ENCODE measurements at regions not wholly inside any gene's neighbourhood (a gene's known extent, or its start where the extent isn't known, plus 50 kb on each side); places are given as distances from the start of the nearest gene placed in this dataset.

DNA sequence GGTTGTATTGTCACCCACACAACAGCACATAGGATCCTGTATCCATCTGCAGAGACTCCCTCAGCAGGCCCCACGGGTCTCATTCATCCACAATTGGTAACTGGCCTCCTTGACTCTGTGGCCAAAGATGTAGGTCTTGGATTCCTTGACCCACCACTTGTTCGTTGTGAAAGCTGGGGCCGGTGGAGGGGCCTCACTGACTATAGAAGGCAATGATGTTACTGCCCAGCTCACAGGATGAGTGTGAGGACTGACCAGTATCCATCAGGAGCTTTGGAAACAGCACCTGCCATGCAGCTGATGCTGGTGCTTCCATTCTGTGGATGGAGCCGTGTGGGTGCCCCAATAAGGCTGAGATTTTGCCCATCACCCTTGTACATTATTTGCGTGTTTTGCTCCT lies 615.7 kb downstream of the BRD1 start:
- Histone ChIP-seq H3K4me3 (no peak overlapping the region), H3K9me3 (ENCODE audit: low read depth, low read length) (no peaks in the 10 kb centered on the region), H3K27ac (no peak overlapping the region), H3K36me3 (ENCODE audit: insufficient read depth, low read length) (no peaks in the 10 kb centered on the region), H3K9ac (ENCODE audit: insufficient read length) (no peak overlapping the region)
- DNase-seq (ENCODE audit: low read depth, low spot score) = no peak
- TF ChIP-seq POLR2AphosphoS5 (IDR thresholded peaks at IDR 0.05; ENCODE audit: borderline replicate concordance, low read depth, low read length) (no peak), FOXP2 (optimal IDR thresholded peaks at IDR 0.05; ENCODE audit: control extremely low read depth, extremely low read length, insufficient read depth) (no peak)

DNA sequence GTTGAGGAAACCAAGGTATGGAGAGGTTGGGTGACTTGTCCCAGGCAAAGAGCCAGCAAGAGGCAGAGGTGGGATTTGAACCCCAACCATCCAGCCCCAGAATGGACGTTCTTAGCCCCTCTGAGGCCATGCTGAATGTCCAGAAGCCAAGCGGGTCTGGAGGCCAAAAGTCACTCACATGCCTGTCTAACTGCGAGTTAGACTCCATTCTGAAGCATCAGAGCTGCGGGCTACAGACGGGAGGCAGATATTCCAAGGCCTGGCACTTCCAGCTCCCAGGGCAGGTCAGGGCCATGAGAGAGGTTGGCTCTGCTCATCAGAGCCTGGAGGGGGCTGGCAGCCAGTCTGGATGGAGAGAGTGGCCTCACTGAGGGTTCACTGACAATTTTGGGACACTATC lies 616.5 kb downstream of the BRD1 start:
- TF ChIP-seq FOXP2 (optimal IDR thresholded peaks at IDR 0.05; ENCODE audit: control extremely low read depth, extremely low read length, insufficient read depth) (no peak), POLR2AphosphoS5 (IDR thresholded peaks at IDR 0.05; ENCODE audit: borderline replicate concordance, low read depth, low read length) (no peak), EZH2 (IDR thresholded peaks at IDR 0.05) (no peak)
- H3K4me3 ChIP-seq = no peak overlapping the region
- H3K9me3 ChIP-seq (ENCODE audit: low read depth, low read length) = no peaks in the 10 kb centered on the region
- H3K9ac ChIP-seq (ENCODE audit: insufficient read length) = no peak overlapping the region
- H3K27ac ChIP-seq = no peak overlapping the region
- DNase-seq (ENCODE audit: low read depth, low spot score) = no peak
- no peaks in the 10 kb centered on the region for H3K36me3 ChIP-seq (ENCODE audit: insufficient read depth, low read length)

- Histone ChIP-seq H3K36me3 (ENCODE audit: insufficient read depth, low read length) (no peaks in the 10 kb centered on the region), H3K9ac (ENCODE audit: insufficient read length) (no peak overlapping the region), H3K27ac (no peak overlapping the region), H3K4me3 (no peak overlapping the region), H3K9me3 (ENCODE audit: low read depth, low read length) (no peaks in the 10 kb centered on the region)
- no peak for DNase-seq (ENCODE audit: low read depth, low spot score)
- no peak for TF ChIP-seq POLR2AphosphoS5 (IDR thresholded peaks at IDR 0.05; ENCODE audit: borderline replicate concordance, low read depth, low read length)
- no peak for TF ChIP-seq FOXP2 (optimal IDR thresholded peaks at IDR 0.05; ENCODE audit: control extremely low read depth, extremely low read length, insufficient read depth)
- TF ChIP-seq EZH2 (IDR thresholded peaks at IDR 0.05) = no peak
Observed at GRCh38 chr22:49210606-49211005, 617.1 kb downstream of the BRD1 start.

GRCh38 chr22:49209452-49210195 lies 618.0 kb downstream of the BRD1 start:
- TF ChIP-seq POLR2AphosphoS5 (IDR thresholded peaks at IDR 0.05; ENCODE audit: borderline replicate concordance, low read depth, low read length) (no peak), FOXP2 (optimal IDR thresholded peaks at IDR 0.05; ENCODE audit: control extremely low read depth, extremely low read length, insufficient read depth) (no peak), EZH2 (IDR thresholded peaks at IDR 0.05) (no peak)
- H3K36me3 ChIP-seq (ENCODE audit: insufficient read depth, low read length) = no peaks in the 10 kb centered on the region
- H3K9ac ChIP-seq (ENCODE audit: insufficient read length) = no peak overlapping the region
- no peak overlapping the region for H3K27ac ChIP-seq
- DNase-seq (ENCODE audit: low read depth, low spot score) = peak; percentile 61
- 0 out of 2 replicates have a peak overlapping the region, but pooled peaks have one; percentile 10 for H3K4me3 ChIP-seq
- no peaks in the 10 kb centered on the region for H3K9me3 ChIP-seq (ENCODE audit: low read depth, low read length)

GRCh38 chr22:49208768-49209252 lies 618.9 kb downstream of the BRD1 start:
- Histone ChIP-seq H3K27ac (no peak overlapping the region), H3K9ac (ENCODE audit: insufficient read length) (no peak overlapping the region), H3K36me3 (ENCODE audit: insufficient read depth, low read length) (no peaks in the 10 kb centered on the region), H3K4me3 (no peak overlapping the region), H3K9me3 (ENCODE audit: low read depth, low read length) (no peaks in the 10 kb centered on the region)
- TF ChIP-seq POLR2AphosphoS5 (IDR thresholded peaks at IDR 0.05; ENCODE audit: borderline replicate concordance, low read depth, low read length) (no peak), EZH2 (IDR thresholded peaks at IDR 0.05) (no peak), FOXP2 (optimal IDR thresholded peaks at IDR 0.05; ENCODE audit: control extremely low read depth, extremely low read length, insufficient read depth) (no peak)
- peak; percentile 16 for DNase-seq (ENCODE audit: low read depth, low spot score)

DNA sequence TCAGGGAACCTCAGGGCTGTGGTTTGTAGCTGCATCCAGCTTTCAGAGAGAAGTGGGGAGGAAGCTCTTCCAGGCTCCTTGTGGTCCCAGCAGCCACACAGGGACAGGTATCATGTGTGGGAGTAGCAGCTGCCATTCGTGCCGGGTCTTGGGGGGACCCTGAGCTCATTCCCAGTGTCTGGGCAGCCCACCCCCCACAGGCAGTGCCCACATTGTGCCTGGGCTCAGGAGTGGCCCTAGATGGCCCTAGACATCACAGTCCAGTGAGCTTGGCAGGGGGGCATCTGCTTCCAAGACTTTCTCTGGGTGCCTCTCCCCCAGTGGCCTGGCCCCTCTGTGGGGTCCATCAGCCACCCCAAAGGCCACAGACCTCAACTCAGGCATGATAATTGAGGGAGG lies 619.7 kb downstream of the BRD1 start:
- Histone ChIP-seq H3K9me3 (ENCODE audit: low read depth, low read length) (no peaks in the 10 kb centered on the region), H3K36me3 (ENCODE audit: insufficient read depth, low read length) (no peaks in the 10 kb centered on the region), H3K9ac (ENCODE audit: insufficient read length) (no peak overlapping the region), H3K4me3 (no peak overlapping the region), H3K27ac (no peak overlapping the region)
- no peak for DNase-seq (ENCODE audit: low read depth, low spot score)
- TF ChIP-seq EZH2 (IDR thresholded peaks at IDR 0.05) (no peak), POLR2AphosphoS5 (IDR thresholded peaks at IDR 0.05; ENCODE audit: borderline replicate concordance, low read depth, low read length) (no peak), FOXP2 (optimal IDR thresholded peaks at IDR 0.05; ENCODE audit: control extremely low read depth, extremely low read length, insufficient read depth) (no peak)

GRCh38 chr22:49207008-49208003 lies 620.4 kb downstream of the BRD1 start:
- Histone ChIP-seq H3K9me3 (ENCODE audit: low read depth, low read length) (no peaks in the 10 kb centered on the region), H3K27ac (no peak overlapping the region), H3K9ac (ENCODE audit: insufficient read length) (no peak overlapping the region), H3K4me3 (no peak overlapping the region), H3K36me3 (ENCODE audit: insufficient read depth, low read length) (no peaks in the 10 kb centered on the region)
- no peak for DNase-seq (ENCODE audit: low read depth, low spot score)
- TF ChIP-seq EZH2 (IDR thresholded peaks at IDR 0.05) = no peak
- no peak for TF ChIP-seq POLR2AphosphoS5 (IDR thresholded peaks at IDR 0.05; ENCODE audit: borderline replicate concordance, low read depth, low read length)
- no peak for TF ChIP-seq FOXP2 (optimal IDR thresholded peaks at IDR 0.05; ENCODE audit: control extremely low read depth, extremely low read length, insufficient read depth)

GRCh38 chr22:49206281-49206680 lies 621.4 kb downstream of the BRD1 start:
- TF ChIP-seq FOXP2 (optimal IDR thresholded peaks at IDR 0.05; ENCODE audit: control extremely low read depth, extremely low read length, insufficient read depth) = no peak
- no peak for TF ChIP-seq EZH2 (IDR thresholded peaks at IDR 0.05)
- no peak for TF ChIP-seq POLR2AphosphoS5 (IDR thresholded peaks at IDR 0.05; ENCODE audit: borderline replicate concordance, low read depth, low read length)
- H3K9me3 ChIP-seq (ENCODE audit: low read depth, low read length) = no peaks in the 10 kb centered on the region
- no peaks in the 10 kb centered on the region for H3K36me3 ChIP-seq (ENCODE audit: insufficient read depth, low read length)
- H3K27ac ChIP-seq = no peak overlapping the region
- no peak for DNase-seq (ENCODE audit: low read depth, low spot score)
- no peak overlapping the region for H3K9ac ChIP-seq (ENCODE audit: insufficient read length)
- no peak overlapping the region for H3K4me3 ChIP-seq
